SK-N-SH (cell line): ENCODE measurements at regions not wholly inside any gene's neighbourhood (a gene's known extent, or its start where the extent isn't known, plus 50 kb on each side); places are given as distances from the start of the nearest gene placed in this dataset.

Experiments used
- CTCF ChIA-PET: fragments of 300-600, 350-600 bp; formaldehyde crosslinking; extraction: SDS; loops from one replicate; lab custom pipeline; 2021; lab: Yijun Ruan, JAX
- POLR2A ChIA-PET: fragments of 350-600 bp; sonication (Branson Sonifier 250); formaldehyde crosslinking; extraction: SDS; loops from one replicate; lab custom pipeline; 2020; ENCODE audit warnings: antibody characterized with exemption, inconsistent platforms; lab: Yijun Ruan, JAX
- DNase-seq: peaks from one replicate; pipeline ENCODE4 v3.0.0; 2012
- H2AFZ ChIP-seq: fragments of 200-600 bp; sonication (generic); 2 replicates; pipeline ENCODE4 v1.8.1; 2016; ENCODE audit warnings: antibody characterized with exemption, mild to moderate bottlenecking, low read depth
- H3F3A ChIP-seq: fragments of 200-600 bp; sonication (generic); replicated peaks from 2 replicates; pipeline ENCODE3; 2016; ENCODE audit warnings: antibody characterized with exemption, mild to moderate bottlenecking; ENCODE audit not compliant: insufficient read depth
- H3K27ac ChIP-seq, 2 experiments: fragments of 200-500 bp in 1 of 2; fragments of 200-600 bp in 1 of 2; sonication (Bioruptor generic) in 1 of 2; sonication (generic), shearing (Covaris generic) in 1 of 2; 2 replicates each; pipeline versions ENCODE4 v1.5.1 to v1.6.1; 2014 to 2016; ENCODE audit warnings: low read depth in 2 of 2, inconsistent platforms in 1 of 2, low read length in 1 of 2, mild to moderate bottlenecking in 1 of 2, mixed read lengths in 1 of 2
- H3K27me3 ChIP-seq: fragments of 200-600 bp; sonication (generic), shearing (Covaris generic); 2 replicates; pipeline ENCODE4 v1.6.1; 2016; ENCODE audit warnings: mixed run types; ENCODE audit not compliant: insufficient read depth
- H3K36me3 ChIP-seq, 2 experiments: fragments of 200-500 bp in 1 of 2; fragments of 200-600 bp in 1 of 2; sonication (Bioruptor generic) in 1 of 2; sonication (generic) in 1 of 2; replicated peaks in 1 of 2; 2 replicates each; pipeline versions ENCODE3 to v1.5.1; 2014 to 2016; ENCODE audit warnings: low read length in 1 of 2, mild to moderate bottlenecking in 1 of 2; ENCODE audit not compliant: insufficient read depth in 2 of 2, control insufficient read depth in 1 of 2
- H3K4me1 ChIP-seq, 2 experiments: fragments of 200-500 bp in 1 of 2; fragments of 200-600 bp in 1 of 2; sonication (Bioruptor generic) in 1 of 2; sonication (generic), shearing (Covaris generic) in 1 of 2; 2 replicates each; pipeline versions ENCODE4 v1.5.1 to v1.6.1; 2014 to 2016; ENCODE audit warnings: low read depth in 1 of 2, low read length in 1 of 2, mixed run types in 1 of 2; ENCODE audit not compliant: insufficient read depth in 2 of 2, control insufficient read depth in 1 of 2
- H3K4me2 ChIP-seq: fragments of 200-600 bp; sonication (generic), shearing (Covaris generic); 2 replicates; pipeline ENCODE4 v1.6.1; 2017; ENCODE audit warnings: mixed run types
- H3K4me3 ChIP-seq, 2 experiments: fragments of 200-500 bp in 1 of 2; fragments of 200-600 bp in 1 of 2; sonication (Bioruptor generic) in 1 of 2; sonication (generic), shearing (Covaris generic) in 1 of 2; 2 replicates each; pipeline versions ENCODE4 v1.5.1 to v1.8.1; 2014 to 2016; ENCODE audit warnings: low read depth in 2 of 2, inconsistent platforms in 1 of 2, low read length in 1 of 2, mild to moderate bottlenecking in 1 of 2, mixed read lengths in 1 of 2, moderate library complexity in 1 of 2
- H3K79me2 ChIP-seq: fragments of 200-600 bp; sonication (generic); 2 replicates; pipeline ENCODE4 v1.8.1; 2017; ENCODE audit warnings: mild to moderate bottlenecking; ENCODE audit not compliant: insufficient read depth
- H3K9ac ChIP-seq: fragments of 200-600 bp; sonication (generic); 2 replicates; pipeline ENCODE4 v1.6.1; 2017; ENCODE audit warnings: mixed run types
- H3K9me2 ChIP-seq: fragments of 200-600 bp; sonication (generic); 2 replicates; pipeline ENCODE4 v1.6.1; 2017; ENCODE audit warnings: mixed run types
- H3K9me3 ChIP-seq: fragments of 200-600 bp; sonication (generic); 2 replicates; pipeline ENCODE4 v1.6.1; 2017; ENCODE audit warnings: mixed run types, mild to moderate bottlenecking, moderate library complexity
- H4K20me1 ChIP-seq: fragments of 200-600 bp; sonication (generic); 2 replicates; pipeline ENCODE4 v1.6.1; 2017; ENCODE audit warnings: mild to moderate bottlenecking, mixed run types; ENCODE audit not compliant: insufficient read depth
- CHD2 ChIP-seq: fragments of 150-350 bp; IDR thresholded peaks from 2 replicates; pipeline ENCODE4 v1.6.1; 2018; ENCODE audit warnings: low read length; ENCODE audit not compliant: partially characterized antibody
- CTCF ChIP-seq: fragments of 200-600 bp; sonication (generic); IDR thresholded peaks from 2 replicates; pipeline ENCODE4 v1.6.1; 2017; ENCODE audit warnings: antibody characterized with exemption, mild to moderate bottlenecking, moderate library complexity
- ELF1 ChIP-seq: IDR thresholded peaks from 2 replicates; pipeline ENCODE4 v1.4.0; 2012
- EZH2phosphoT487 ChIP-seq: fragments of 200-600 bp; sonication (generic); IDR thresholded peaks from 2 replicates; pipeline ENCODE4 v1.6.1; 2017; ENCODE audit warnings: low read depth, mixed run types, mild to moderate bottlenecking, antibody characterized with exemption, moderate library complexity, borderline replicate concordance
- FOSL2 ChIP-seq: IDR thresholded peaks from 2 replicates; pipeline ENCODE4 v1.4.0; 2012; ENCODE audit warnings: low read depth, mild to moderate bottlenecking, moderate library complexity, borderline replicate concordance
- FOXJ3 ChIP-seq: sonication (generic); formaldehyde crosslinking; IDR thresholded peaks from 2 replicates; pipeline ENCODE4 v1.5.1; 2020; ENCODE audit warnings: mild to moderate bottlenecking, missing genetic modification reagents
- FOXM1 ChIP-seq: IDR thresholded peaks from 2 replicates; pipeline ENCODE4 v1.4.0; 2012; ENCODE audit warnings: low read depth, mild to moderate bottlenecking
- GABPA ChIP-seq: IDR thresholded peaks from 2 replicates; pipeline ENCODE4 v1.4.0; 2012; ENCODE audit warnings: low read depth, mild to moderate bottlenecking
- GATA2 ChIP-seq: sonication (generic); formaldehyde crosslinking; IDR thresholded peaks from 2 replicates; pipeline ENCODE4 v1.5.0; 2020; ENCODE audit warnings: mild to moderate bottlenecking, missing genetic modification reagents
- JUND ChIP-seq: IDR thresholded peaks from 2 replicates; pipeline ENCODE4 v1.4.0; 2012
- MEF2A ChIP-seq: IDR thresholded peaks from 2 replicates; pipeline ENCODE4 v1.4.0; 2012; ENCODE audit warnings: low read depth, borderline replicate concordance
- MXI1 ChIP-seq: IDR thresholded peaks from 2 replicates; pipeline ENCODE4 v1.6.1; 2012; ENCODE audit warnings: mild to moderate bottlenecking, low read depth, low read length, improper control_type of control experiment
- NFIC ChIP-seq: IDR thresholded peaks from 2 replicates; pipeline ENCODE4 v1.4.0; 2012; ENCODE audit warnings: borderline replicate concordance
- RCOR1 ChIP-seq: fragments of 150-350 bp; IDR thresholded peaks from 2 replicates; pipeline ENCODE4 v1.6.1; 2017; ENCODE audit warnings: antibody characterized with exemption, low read length
- RFX5 ChIP-seq: IDR thresholded peaks from 2 replicates; pipeline ENCODE4 v1.6.1; 2012; ENCODE audit warnings: mild to moderate bottlenecking, improper control_type of control experiment, low read length
- SIN3A ChIP-seq: IDR thresholded peaks from 2 replicates; pipeline ENCODE4 v1.6.1; 2012; ENCODE audit warnings: low read depth, mild to moderate bottlenecking, low read length, moderate library complexity, borderline replicate concordance
- SMC3 ChIP-seq: IDR thresholded peaks from 2 replicates; pipeline ENCODE4 v1.6.1; 2012; ENCODE audit warnings: low read depth, low read length, improper control_type of control experiment
- TEAD4 ChIP-seq: IDR thresholded peaks from 2 replicates; pipeline ENCODE4 v1.4.0; 2012; ENCODE audit warnings: mild to moderate bottlenecking, borderline replicate concordance; ENCODE audit not compliant: insufficient read depth
- YY1 ChIP-seq: IDR thresholded peaks from 2 replicates; pipeline ENCODE4 v1.4.0; 2012; ENCODE audit warnings: low read depth, mild to moderate bottlenecking
- WGBS: methylation state at CpG from one replicate; pipeline ENCODE4 v1.1.6; 2017; ENCODE audit warnings: low lambda C conversion rate; 5-methylcytosine and 5-hydroxymethylcytosine counted together
- TF ChIP-seq, protein P1 (sequence below): IDR thresholded peaks from 2 replicates; pipeline ENCODE4; 2012

DNA sequence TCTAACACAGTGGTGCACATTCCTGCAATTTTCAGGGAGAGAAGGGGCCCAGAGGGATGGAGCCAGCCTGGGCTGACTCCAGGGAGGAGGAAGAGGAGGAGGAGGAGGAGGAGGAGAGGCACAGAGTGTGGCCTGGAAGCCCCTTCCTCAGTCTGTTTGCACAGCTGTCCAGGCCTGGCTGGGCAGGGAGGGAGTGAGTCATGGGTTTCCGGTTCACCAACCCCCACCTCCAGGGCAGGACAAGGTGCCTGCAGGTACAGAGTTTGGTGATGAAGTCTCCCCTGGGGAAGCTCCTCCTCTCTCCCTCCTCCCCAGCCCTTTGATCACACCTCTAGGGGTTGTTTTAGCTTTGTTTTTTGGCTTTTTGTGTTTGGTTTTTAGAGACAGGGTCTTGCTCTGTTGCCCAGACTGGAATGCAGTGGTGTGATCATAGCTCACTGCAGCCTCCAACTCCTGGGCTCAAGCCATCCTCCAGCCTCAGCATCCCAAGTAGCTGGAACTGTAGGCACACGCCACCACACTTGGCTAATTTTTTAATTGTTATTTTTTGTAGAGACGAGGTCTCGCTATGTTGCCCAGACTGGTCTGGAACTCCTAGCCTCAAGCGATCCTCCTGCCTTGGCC is 77.5 kb upstream of the CUX1 start:
- no peak for DNase-seq
- peaks cover 2% of the 10 kb centered on the region for H3F3A ChIP-seq
- no peak for TF ChIP-seq FOXJ3 (CRISPR knock-in tag)
- no peak for TF ChIP-seq RFX5
- TF ChIP-seq SMC3, result no peak
- no peak for TF ChIP-seq TEAD4
- TF ChIP-seq, protein P1, sequence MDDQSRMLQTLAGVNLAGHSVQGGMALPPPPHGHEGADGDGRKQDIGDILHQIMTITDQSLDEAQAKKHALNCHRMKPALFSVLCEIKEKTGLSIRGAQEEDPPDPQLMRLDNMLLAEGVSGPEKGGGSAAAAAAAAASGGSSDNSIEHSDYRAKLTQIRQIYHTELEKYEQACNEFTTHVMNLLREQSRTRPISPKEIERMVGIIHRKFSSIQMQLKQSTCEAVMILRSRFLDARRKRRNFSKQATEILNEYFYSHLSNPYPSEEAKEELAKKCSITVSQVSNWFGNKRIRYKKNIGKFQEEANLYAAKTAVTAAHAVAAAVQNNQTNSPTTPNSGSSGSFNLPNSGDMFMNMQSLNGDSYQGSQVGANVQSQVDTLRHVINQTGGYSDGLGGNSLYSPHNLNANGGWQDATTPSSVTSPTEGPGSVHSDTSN, result no peak
- no peak for TF ChIP-seq CHD2
- no peak for TF ChIP-seq NFIC
- TF ChIP-seq JUND, result no peak
- no peak for TF ChIP-seq SIN3A
- TF ChIP-seq FOXM1, result no peak
- TF ChIP-seq MEF2A, result no peak
- no peak for TF ChIP-seq GABPA

GRCh38 chr7:101740981-101741725 is 76.3 kb upstream of the CUX1 start:
- no peaks in the 10 kb centered on the region; a peak in 1 of 4 replicates for H3K4me1 ChIP-seq
- H3K27ac ChIP-seq, result no peak overlapping the region
- no peaks in the 10 kb centered on the region; the same call in 1 of the 2 replicates for H3K27me3 ChIP-seq
- H3K4me2 ChIP-seq, result no peak overlapping the region
- no peak overlapping the region for H3K9ac ChIP-seq
- no peak overlapping the region for H2AFZ ChIP-seq
- no peaks in the 10 kb centered on the region for H3K79me2 ChIP-seq
- H3K9me2 ChIP-seq, result no peaks in the 10 kb centered on the region
- POLR2A ChIA-PET, result no interaction called here
- H3K9me3 ChIP-seq, result no peaks in the 10 kb centered on the region
- CTCF ChIA-PET, result interaction anchor here (0.7 to 5.9 kb wide), 7 partner anchors 12 to 496 kb away, joined by 3 to 56 read pairs (median 8); partner anchors contain the start of gene CUX1
- H4K20me1 ChIP-seq, result no peaks in the 10 kb centered on the region
- H3K4me3 ChIP-seq, result no peak overlapping the region
- 87% methylated on average over 9 of the region's 9 CpGs for WGBS
- TF ChIP-seq RCOR1 (no peak), SMC3 (no peak), NFIC (no peak), EZH2phosphoT487 (no peak), RFX5 (no peak), ELF1 (no peak), FOSL2 (no peak), CTCF (no peak), YY1 (no peak), MXI1 (no peak), FOXJ3 (CRISPR knock-in tag) (no peak), SIN3A (no peak), GATA2 (no peak)
- TF ChIP-seq, protein P1, result no peak
- TF ChIP-seq, all 33 proteins: peak for 0
- no peaks in the 10 kb centered on the region for H3K36me3 ChIP-seq
- H3F3A ChIP-seq, result no peaks in the 10 kb centered on the region
- DNase-seq, result no peak

More for the DNA sequence above, 77.5 kb upstream of the CUX1 start:
- no peaks in the 10 kb centered on the region for H3K36me3 ChIP-seq
- H3K4me2 ChIP-seq, result no peak overlapping the region
- H3K9me2 ChIP-seq, result no peaks in the 10 kb centered on the region
- H2AFZ ChIP-seq, result no peak overlapping the region
- no peaks in the 10 kb centered on the region for H4K20me1 ChIP-seq
- H3K27ac ChIP-seq, result no peak overlapping the region
- no peaks in the 10 kb centered on the region; a peak in 1 of 4 replicates for H3K4me1 ChIP-seq
- no peaks in the 10 kb centered on the region for H3K9me3 ChIP-seq
- H3K9ac ChIP-seq, result no peak overlapping the region
- H3K27me3 ChIP-seq, result no peaks in the 10 kb centered on the region; the same call in 1 of the 2 replicates
- 86% methylated on average over 5 of the region's 5 CpGs for WGBS
- CTCF ChIA-PET, result interaction anchor here (0.9 to 5.9 kb wide), 6 partner anchors 9 to 497 kb away, joined by 3 to 56 read pairs (median 4); partner anchors contain the start of gene CUX1
- H3K4me3 ChIP-seq, result no peak overlapping the region
- no peaks in the 10 kb centered on the region for H3K79me2 ChIP-seq
- POLR2A ChIA-PET, result interaction anchor here (0.7 kb wide), 1 partner anchor 566 kb away, joined by 4 read pairs; no protein-coding TSS in a partner anchor
